Stromal cell of bone marrow (primary cell): ENCODE measurements at regions not wholly inside any gene's neighbourhood (a gene's known extent, or its start where the extent isn't known, plus 50 kb on each side); places are given as distances from the start of the nearest gene placed in this dataset.
"Not testable (repeated sequence)": the region's sequence is repeated elsewhere in the genome, so short reads cannot be mapped to it uniquely, and the experiment has no call there.

Source experiments
- DNase-seq: peaks from one replicate; pipeline ENCODE4 v3.0.0-alpha.2; 2012; ENCODE audit warnings: low read depth

GRCh38 chr12:97616946-97617345 is 154.3 kb downstream of the RMST start:
- DNase-seq: no peak

- DNase-seq: no peak
These were observed 166.4 kb downstream of the RMST start for GRCh38 chr12:97628962-97629361.

GRCh38 chr12:97629382-97629781 is 166.8 kb downstream of the RMST start:
- DNase-seq: no peak

- DNase-seq: no peak
These were observed 167.8 kb downstream of the RMST start for GRCh38 chr12:97630356-97630755.

GRCh38 chr12:97630875-97631274 is 168.3 kb downstream of the RMST start:
- no peak for DNase-seq

GRCh38 chr12:97637770-97638169 is 175.2 kb downstream of the RMST start:
- no peak for DNase-seq

GRCh38 chr12:97638739-97639138 is 176.1 kb downstream of the RMST start:
- no peak for DNase-seq

GRCh38 chr12:97639702-97640101 is 177.1 kb downstream of the RMST start:
- no peak for DNase-seq

- DNase-seq: no peak
These were observed 178.2 kb downstream of the RMST start for GRCh38 chr12:97640826-97641225.

- no peak for DNase-seq
These were observed 180.3 kb downstream of the RMST start for GRCh38 chr12:97642911-97643310.

GRCh38 chr12:97643924-97644323 is 181.3 kb downstream of the RMST start:
- DNase-seq: no peak

GRCh38 chr12:97645726-97646125 is 183.1 kb downstream of the RMST start:
- no peak for DNase-seq

GRCh38 chr12:97647142-97647541 is 184.5 kb downstream of the RMST start:
- DNase-seq: no peak

- DNase-seq: peak; percentile 6
These were observed 187.6 kb downstream of the RMST start for GRCh38 chr12:97650242-97650641.

- DNase-seq: not testable (repeated sequence)
These were observed 193.9 kb downstream of the RMST start for GRCh38 chr12:97656548-97656947.

GRCh38 chr12:97659117-97659880 is 196.7 kb downstream of the RMST start:
- DNase-seq: no peak

- DNase-seq: no peak
These were observed 203.7 kb downstream of the RMST start for GRCh38 chr12:97666263-97666662.

- DNase-seq: no peak
These were observed 210.3 kb downstream of the RMST start for GRCh38 chr12:97672870-97673269.

- DNase-seq: no peak
These were observed 218.1 kb downstream of the RMST start for GRCh38 chr12:97680751-97681150.

- no peak for DNase-seq
These were observed 219.3 kb downstream of the RMST start for GRCh38 chr12:97681612-97682504.

- no peak for DNase-seq
These were observed 222.8 kb downstream of the RMST start for GRCh38 chr12:97685360-97685759.

GRCh38 chr12:97701901-97702300 is 239.3 kb downstream of the RMST start:
- DNase-seq: no peak

- DNase-seq: no peak
These were observed 248.8 kb downstream of the RMST start for GRCh38 chr12:97711392-97711791.
